GM04504 (cell line): ENCODE measurements at regions not wholly inside any gene's neighbourhood (a gene's known extent, or its start where the extent isn't known, plus 50 kb on each side); places are given as distances from the start of the nearest gene placed in this dataset.

ENCODE experiments used
- DNase-seq: peaks from one replicate; pipeline ENCODE4 v3.0.0-alpha.2; 2012; ENCODE audit warnings: low read depth

DNA sequence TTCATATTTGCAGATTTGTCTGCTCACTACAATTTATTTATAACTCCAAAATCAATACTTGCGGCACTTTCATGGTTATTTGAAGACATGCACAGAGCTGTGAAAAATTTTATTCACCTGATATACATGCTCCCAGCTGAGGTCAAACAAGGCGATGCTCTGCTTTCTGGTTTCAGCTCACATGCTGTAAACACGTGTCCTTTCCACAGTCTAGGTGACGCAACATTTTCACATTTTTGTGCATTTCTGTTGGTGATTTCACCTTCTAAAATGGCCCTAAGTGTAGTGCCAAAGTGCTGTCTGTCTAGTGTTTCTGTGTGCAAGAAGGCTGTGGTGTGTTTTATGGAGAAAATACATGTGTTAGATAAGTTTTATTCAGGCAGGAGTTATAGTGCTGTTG lies 650.5 kb downstream of the RNF144B start:
- DNase-seq = no peak

DNA sequence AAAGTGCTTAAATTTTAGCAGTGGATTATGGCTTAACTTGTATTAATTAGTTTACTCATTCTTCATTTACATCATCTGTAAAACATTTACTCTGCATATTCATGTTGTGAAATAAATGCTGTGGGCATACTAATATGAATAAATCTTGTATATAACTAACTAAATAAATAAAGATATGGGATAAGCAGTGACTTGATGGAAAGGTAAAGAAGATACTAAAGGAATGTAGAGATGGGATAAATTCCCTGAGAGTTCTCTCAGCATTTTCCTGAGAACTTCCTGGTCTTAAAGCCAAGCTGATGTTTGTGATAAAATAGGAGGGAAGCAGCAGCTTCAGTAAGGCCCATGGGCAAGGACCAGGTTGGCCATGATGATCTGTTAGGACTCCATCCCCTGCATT lies 652.1 kb downstream of the RNF144B start:
- DNase-seq = no peak

- DNase-seq = no peak
These were observed 654.8 kb downstream of the RNF144B start for GRCh38 chr6:19041906-19042305.

GRCh38 chr6:19042420-19042819 lies 655.3 kb downstream of the RNF144B start:
- no peak for DNase-seq

- DNase-seq = no peak
These were observed 663.6 kb downstream of the RNF144B start for GRCh38 chr6:19050765-19051164.

GRCh38 chr6:19052219-19052618 lies 665.1 kb downstream of the RNF144B start:
- DNase-seq = no peak

DNA sequence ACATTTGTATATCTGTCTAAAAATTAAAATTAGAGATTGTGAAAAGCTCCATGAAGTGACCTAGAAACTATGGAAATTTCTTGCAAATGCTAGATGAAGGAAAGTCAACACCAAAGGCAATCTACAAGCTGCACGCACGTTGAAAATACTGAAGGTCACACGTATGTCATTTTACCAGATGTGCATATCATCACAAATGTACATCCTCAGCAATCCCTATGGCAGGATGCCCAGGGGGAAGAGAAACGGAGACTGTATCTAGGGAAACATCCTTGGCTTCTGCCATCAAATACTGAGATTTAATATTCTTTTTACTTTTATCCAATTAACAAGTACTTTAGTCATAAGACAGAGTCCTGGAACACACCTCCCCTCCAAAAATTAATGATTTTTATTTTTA lies 672.0 kb downstream of the RNF144B start:
- DNase-seq = no peak

GRCh38 chr6:19067165-19067564 lies 680.0 kb downstream of the RNF144B start:
- no peak for DNase-seq

DNA sequence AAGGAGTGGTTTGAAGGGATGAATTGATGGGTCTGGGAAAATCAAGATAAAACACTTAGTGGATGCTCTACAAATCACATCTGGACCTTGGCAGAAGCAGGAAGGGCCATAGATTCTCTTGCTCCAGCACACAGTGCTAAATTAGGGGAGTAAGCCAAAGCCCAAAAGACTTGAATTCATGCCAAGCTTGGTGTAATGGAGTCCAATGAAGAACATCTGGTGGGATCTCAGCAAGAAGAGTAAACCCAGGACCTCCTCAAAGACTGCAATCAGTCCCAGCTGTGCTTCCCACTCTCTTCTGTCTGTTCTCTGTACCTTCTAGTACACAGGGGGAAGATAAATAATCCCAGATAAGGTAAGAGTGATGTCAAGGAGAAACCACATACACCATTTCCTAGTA lies 683.4 kb downstream of the RNF144B start:
- DNase-seq = no peak

GRCh38 chr6:19083801-19084200 lies 696.7 kb downstream of the RNF144B start:
- no peak for DNase-seq

DNA sequence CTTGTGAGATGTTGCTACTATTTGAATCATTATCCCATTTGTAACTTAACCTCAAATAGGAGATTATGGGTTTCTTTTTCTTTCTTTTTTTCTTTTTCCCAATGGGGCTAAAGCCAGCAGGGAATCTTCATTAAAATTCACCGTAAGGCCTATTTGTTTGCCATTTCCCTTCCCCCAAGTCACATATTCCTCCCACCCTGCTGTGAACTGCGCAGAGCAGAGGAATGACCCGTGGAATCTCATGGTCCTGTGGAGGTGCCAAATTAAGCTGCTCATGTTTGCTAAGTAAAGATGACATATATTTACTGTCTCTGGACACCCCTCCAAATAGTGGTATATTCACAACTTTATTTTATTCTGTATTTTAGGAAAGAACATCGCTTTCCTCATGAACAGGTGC lies 699.3 kb downstream of the RNF144B start:
- DNase-seq = no peak

DNA sequence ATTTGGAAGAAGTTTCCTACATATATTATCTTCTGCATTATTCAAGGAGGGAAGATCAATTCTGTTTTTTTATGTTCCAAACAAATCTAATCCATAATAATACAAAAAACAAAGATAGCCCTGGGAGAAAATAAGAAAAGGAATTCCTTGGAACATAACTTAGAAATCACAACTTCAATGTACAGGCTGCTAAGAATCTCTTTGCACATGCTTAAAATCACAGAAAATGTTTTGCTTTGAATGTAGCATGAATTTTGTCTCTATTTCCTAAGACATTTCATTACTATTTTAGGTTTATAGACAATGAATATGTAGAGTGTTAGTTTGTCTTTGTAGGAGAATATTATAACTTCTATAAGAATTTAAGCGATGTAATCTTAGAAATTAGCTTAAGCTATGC lies 700.1 kb downstream of the RNF144B start:
- DNase-seq = no peak

DNA sequence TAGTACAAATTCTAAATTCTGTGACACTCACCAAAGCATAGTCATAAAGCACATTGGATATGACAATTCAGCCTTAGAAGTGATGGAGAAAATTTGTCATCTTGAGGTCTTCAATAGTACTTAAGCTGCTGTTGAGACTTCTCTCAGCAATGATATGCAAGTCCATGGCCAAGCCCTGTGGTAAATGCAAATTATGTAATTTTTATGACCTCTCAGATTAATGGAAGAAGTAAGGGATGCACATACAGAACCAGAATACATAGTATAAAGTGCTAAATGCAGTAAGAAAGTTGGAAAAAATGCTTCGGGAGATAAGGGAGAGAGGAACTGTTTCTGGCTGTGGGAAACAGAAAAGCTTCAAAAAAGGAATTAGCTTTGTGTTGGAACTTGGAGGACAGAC lies 700.7 kb downstream of the RNF144B start:
- no peak for DNase-seq

DNA sequence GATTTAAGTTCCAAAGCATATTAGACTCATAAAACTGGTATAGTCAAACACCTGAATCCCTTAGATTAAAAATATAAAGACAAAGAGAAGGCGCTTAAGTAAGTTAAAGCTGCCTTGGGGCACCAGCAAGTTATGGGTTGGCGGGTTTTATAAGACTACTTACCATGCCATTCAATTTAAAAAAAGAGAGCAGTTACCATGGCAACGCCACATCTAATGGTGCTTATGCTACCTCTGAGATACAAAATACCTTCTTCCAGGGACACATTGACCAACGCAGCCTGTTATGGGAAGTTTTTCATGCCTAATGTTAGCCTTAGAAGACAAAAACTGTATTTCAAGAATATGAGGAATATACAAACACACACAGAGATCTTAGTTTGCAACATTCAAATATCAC lies 713.6 kb downstream of the RNF144B start:
- no peak for DNase-seq

DNA sequence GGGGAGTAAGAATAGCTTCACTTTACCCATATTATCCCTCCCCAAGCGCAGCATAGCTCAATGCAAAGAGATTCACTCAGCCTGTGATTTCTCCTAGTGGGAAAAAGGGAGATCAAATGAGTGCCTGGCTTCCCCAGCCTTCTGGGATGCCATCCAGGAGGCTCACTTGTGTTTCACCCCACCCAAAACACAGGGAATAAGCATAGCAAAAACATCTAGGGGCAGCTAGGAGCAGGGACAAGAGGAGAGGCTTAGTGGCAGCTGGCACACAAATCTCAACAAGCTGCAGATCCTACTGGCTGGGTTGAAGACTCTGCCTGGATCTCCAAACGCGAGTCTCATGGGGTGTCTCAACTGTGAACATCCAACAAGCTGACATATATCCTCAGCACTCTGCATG lies 715.8 kb downstream of the RNF144B start:
- no peak for DNase-seq

GRCh38 chr6:19107468-19107867 lies 720.3 kb downstream of the RNF144B start:
- DNase-seq = no peak

DNA sequence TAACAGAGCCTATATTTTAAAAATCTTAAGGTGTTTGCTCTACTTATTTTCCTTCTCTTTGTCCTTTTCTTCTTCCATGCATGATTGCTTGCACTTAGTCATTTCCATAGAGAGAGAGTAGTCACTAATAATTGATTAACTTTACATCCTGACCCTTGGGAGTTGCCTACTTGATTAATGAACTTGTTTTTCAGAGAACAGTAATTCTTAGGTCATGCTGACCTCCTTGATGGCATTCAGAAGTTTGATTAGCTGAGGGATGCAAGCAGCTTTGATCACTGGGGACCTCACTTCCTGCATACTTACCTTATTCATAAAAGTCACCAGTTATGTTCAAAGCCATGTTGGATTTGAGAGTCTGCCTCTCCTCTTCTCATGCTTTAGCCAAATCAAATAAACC lies 715.6 kb upstream of the ID4 start:
- DNase-seq = no peak

GRCh38 chr6:19127081-19127480 lies 710.1 kb upstream of the ID4 start:
- no peak for DNase-seq

- DNase-seq = no peak
These were observed 708.5 kb upstream of the ID4 start for GRCh38 chr6:19128701-19129100.

GRCh38 chr6:19135706-19136105 lies 701.5 kb upstream of the ID4 start:
- DNase-seq = no peak

GRCh38 chr6:19137505-19137904 lies 699.7 kb upstream of the ID4 start:
- no peak for DNase-seq

DNA sequence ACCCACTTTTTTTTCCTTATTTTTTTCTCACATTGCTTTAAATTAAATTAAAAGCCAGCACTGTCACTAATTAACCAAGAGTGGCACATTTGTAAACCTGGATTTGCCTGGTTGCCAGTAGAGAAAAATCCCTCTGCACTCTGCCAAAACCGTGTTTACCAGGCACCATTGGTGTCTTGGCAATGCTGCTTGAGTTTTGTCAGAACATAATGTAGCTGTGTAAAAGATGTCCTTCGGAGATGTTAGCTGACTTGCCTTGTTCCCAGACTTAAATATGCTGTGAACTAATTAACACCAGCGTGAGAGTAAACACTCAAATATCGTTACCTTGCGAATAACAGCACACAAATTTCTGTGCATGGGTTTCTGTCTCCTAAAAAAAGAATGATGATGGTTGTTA lies 694.9 kb upstream of the ID4 start:
- no peak for DNase-seq

GRCh38 chr6:19150307-19150706 lies 686.9 kb upstream of the ID4 start:
- DNase-seq = no peak

GRCh38 chr6:19153270-19153980 lies 683.7 kb upstream of the ID4 start:
- DNase-seq = peak; percentile 40

GRCh38 chr6:19153981-19154295 lies 683.2 kb upstream of the ID4 start:
- no peak for DNase-seq
